IMR-90 (cell line): ENCODE measurements at regions not wholly inside any gene's neighbourhood (a gene's known extent, or its start where the extent isn't known, plus 50 kb on each side); places are given as distances from the start of the nearest gene placed in this dataset.

Source experiments
- ATAC-seq: fragments of 200-7000 bp; cut with Tn5 transposase; 2 replicates; pipeline ENCODE4 v1.9.1; 2020; ENCODE audit warnings: low read depth, mild to moderate bottlenecking, moderate library complexity
- BruUV-seq: library from RNA; stranded (reverse); fragments of 400-500 nt; replicated peaks from 2 replicates; lab custom pipeline; 2021; lab: Mats Ljungman, UMichigan
- CTCF ChIA-PET: fragments of 300-600 bp; formaldehyde crosslinking; extraction: SDS; loops from one replicate; lab custom pipeline; 2021; ENCODE audit warnings: antibody characterized with exemption; lab: Yijun Ruan, JAX
- POLR2A ChIA-PET: fragments of 300-600 bp; sonication (Branson Sonifier 250); formaldehyde crosslinking; loops from one replicate; lab custom pipeline; 2022; ENCODE audit warnings: antibody characterized with exemption; ENCODE audit not compliant: unreplicated experiment; lab: Charles Lee
- DNase-seq: peaks from one replicate; pipeline ENCODE4 v3.0.0; 2013
- H2AFZ ChIP-seq: replicated peaks from 2 replicates; pipeline ENCODE3; 2013; ENCODE audit warnings: low read length, mild to moderate bottlenecking; ENCODE audit not compliant: poor library complexity
- H2AK5ac ChIP-seq: 2 replicates; pipeline ENCODE4 v1.6.1; 2013; ENCODE audit warnings: low read depth, low read length, inconsistent platforms
- H2AK9ac ChIP-seq: replicated peaks from 2 replicates; pipeline ENCODE3; 2013; ENCODE audit warnings: mild to moderate bottlenecking, low read depth, low read length, moderate library complexity; ENCODE audit not compliant: poor library complexity
- H2BK120ac ChIP-seq: 2 replicates; pipeline ENCODE4 v1.6.1; 2013; ENCODE audit warnings: low read depth, low read length, inconsistent platforms
- H2BK15ac ChIP-seq: 3 replicates; pipeline ENCODE4 v1.6.1; 2013; ENCODE audit warnings: low read depth, low read length, inconsistent platforms
- H2BK20ac ChIP-seq: 2 replicates; pipeline ENCODE4 v1.6.1; 2013; ENCODE audit warnings: low read depth, mild to moderate bottlenecking, inconsistent platforms, low read length, moderate library complexity
- H2BK5ac ChIP-seq: 2 replicates; pipeline ENCODE4 v1.6.1; 2013; ENCODE audit warnings: mild to moderate bottlenecking, low read depth, low read length, inconsistent platforms; ENCODE audit not compliant: poor library complexity, severe bottlenecking
- H3K14ac ChIP-seq: replicated peaks from 2 replicates; pipeline ENCODE4 v1.6.1; 2013; ENCODE audit warnings: low read depth, low read length, inconsistent platforms
- H3K18ac ChIP-seq: 2 replicates; pipeline ENCODE4 v1.6.1; 2013; ENCODE audit warnings: low read depth, low read length, control low read depth
- H3K23ac ChIP-seq: 2 replicates; pipeline ENCODE4 v1.6.1; 2013; ENCODE audit warnings: low read depth, low read length, inconsistent platforms
- H3K27ac ChIP-seq: 2 replicates; pipeline ENCODE4 v1.5.1; 2013; ENCODE audit warnings: mild to moderate bottlenecking, control low read depth, low read length; ENCODE audit not compliant: insufficient read depth
- H3K27me3 ChIP-seq: 2 replicates; pipeline ENCODE4 v1.6.1; 2013; ENCODE audit warnings: low read length; ENCODE audit not compliant: control insufficient read depth, insufficient read depth
- H3K36me3 ChIP-seq: 2 replicates; pipeline ENCODE4 v1.6.1; 2013; ENCODE audit warnings: low read length, mixed read lengths; ENCODE audit not compliant: control insufficient read depth, insufficient read depth
- H3K4ac ChIP-seq: 2 replicates; pipeline ENCODE4 v1.6.1; 2013; ENCODE audit warnings: low read depth, low read length, inconsistent platforms
- H3K4me1 ChIP-seq: 2 replicates; pipeline ENCODE4 v1.6.1; 2013; ENCODE audit warnings: low read length, mixed read lengths; ENCODE audit not compliant: control insufficient read depth, insufficient read depth
- H3K4me2 ChIP-seq: 2 replicates; pipeline ENCODE4 v1.6.1; 2013; ENCODE audit warnings: low read depth, mild to moderate bottlenecking, control low read depth, low read length, moderate library complexity
- H3K4me3 ChIP-seq: 2 replicates; pipeline ENCODE4 v1.5.1; 2013; ENCODE audit warnings: low read depth, mild to moderate bottlenecking, control low read depth, low read length, moderate library complexity; ENCODE audit not compliant: insufficient read depth
- H3K56ac ChIP-seq: 2 replicates; pipeline ENCODE4 v1.6.1; 2013; ENCODE audit warnings: low read length, inconsistent platforms; ENCODE audit not compliant: insufficient read depth; ENCODE audit errors: extremely low read depth
- H3K79me1 ChIP-seq, 2 experiments: 2 replicates each; pipeline ENCODE4 v1.6.1; 2013; ENCODE audit warnings: low read length in 2 of 2, inconsistent platforms in 1 of 2, low read depth in 1 of 2
- H3K9ac ChIP-seq: 2 replicates; pipeline ENCODE4 v1.6.1; 2013; ENCODE audit warnings: low read depth, low read length, control low read depth
- H3K9me1 ChIP-seq: 2 replicates; pipeline ENCODE4 v1.6.1; 2013; ENCODE audit warnings: low read length, inconsistent platforms; ENCODE audit not compliant: insufficient read depth
- H3K9me3 ChIP-seq: 2 replicates; pipeline ENCODE4 v1.6.1; 2013; ENCODE audit warnings: low read length; ENCODE audit not compliant: control insufficient read depth, insufficient read depth
- H4K20me1 ChIP-seq: 2 replicates; pipeline ENCODE4 v1.6.1; 2013; ENCODE audit warnings: low read length, inconsistent platforms; ENCODE audit not compliant: insufficient read depth
- H4K5ac ChIP-seq: 2 replicates; pipeline ENCODE4 v1.6.1; 2013; ENCODE audit warnings: mild to moderate bottlenecking, low read depth, low read length, control low read depth
- H4K8ac ChIP-seq, 2 experiments: 2 replicates each; pipeline ENCODE4 v1.6.1; 2013; ENCODE audit warnings: low read depth in 2 of 2, low read length in 2 of 2, control low read depth in 1 of 2, inconsistent platforms in 1 of 2
- H4K91ac ChIP-seq: 2 replicates; pipeline ENCODE4 v1.6.1; 2013; ENCODE audit warnings: low read depth, low read length, inconsistent platforms; ENCODE audit not compliant: insufficient read depth
- MAFK ChIP-seq: IDR thresholded peaks from 2 replicates; pipeline ENCODE4 v1.6.1; 2012; ENCODE audit warnings: low read depth, low read length, improper control_type of control experiment
- NFE2L2 ChIP-seq: fragments of 150-350 bp; IDR thresholded peaks from 2 replicates; pipeline ENCODE4 v1.6.1; 2016; ENCODE audit warnings: low read depth, mild to moderate bottlenecking, low read length
- POLR2A ChIP-seq: IDR thresholded peaks from 2 replicates; pipeline ENCODE4 v1.6.1; 2012; ENCODE audit warnings: mild to moderate bottlenecking, low read depth, low read length
- RFX5 ChIP-seq: IDR thresholded peaks from 2 replicates; pipeline ENCODE4 v1.8.0; 2012; ENCODE audit warnings: low read depth, mild to moderate bottlenecking, low read length, moderate library complexity
- WGBS, 2 experiments: methylation state at CpG; one replicate each; pipeline versions ENCODE4 v1.1.5 to v1.1.7; 2013; ENCODE audit warnings: missing lambda C conversion rate in 2 of 2; ENCODE audit not compliant: insufficient read length in 1 of 2; ENCODE audit errors: extremely low coverage in 2 of 2; 5-methylcytosine and 5-hydroxymethylcytosine counted together
- dilution Hi-C: fragments of 300-500 bp; cut with HindIII; formaldehyde crosslinking; loops from one replicate; pipeline ENCODE4 v1.14.3; 2018; ENCODE audit warnings: low sequenced_read_pairs; ENCODE audit not compliant: unreplicated experiment
- in situ Hi-C: fragments of 300-500 bp; cut with MboI; formaldehyde crosslinking; loops from 3 replicates; pipeline ENCODE4 v1.14.3; 2019; ENCODE audit warnings: low sequenced_read_pairs, inconsistent platforms, mixed read lengths
- intact Hi-C: fragments of 100-400 bp; cut with micrococcal nuclease; formaldehyde crosslinking; loops from 2 replicates; pipeline ENCODE4 v1.10.0; 2022
- TF ChIP-seq, protein P1 (sequence below): fragments of 150-350 bp; IDR thresholded peaks from 2 replicates; pipeline ENCODE4 v1.6.1; 2017; ENCODE audit warnings: mild to moderate bottlenecking, antibody characterized with exemption, low read length, low read depth
- TF ChIP-seq, protein P2 (sequence below): fragments of 150-350 bp; IDR thresholded peaks from 2 replicates; pipeline ENCODE4 v1.6.1; 2016; ENCODE audit warnings: low read depth, mild to moderate bottlenecking, low read length, moderate library complexity, borderline replicate concordance

DNA sequence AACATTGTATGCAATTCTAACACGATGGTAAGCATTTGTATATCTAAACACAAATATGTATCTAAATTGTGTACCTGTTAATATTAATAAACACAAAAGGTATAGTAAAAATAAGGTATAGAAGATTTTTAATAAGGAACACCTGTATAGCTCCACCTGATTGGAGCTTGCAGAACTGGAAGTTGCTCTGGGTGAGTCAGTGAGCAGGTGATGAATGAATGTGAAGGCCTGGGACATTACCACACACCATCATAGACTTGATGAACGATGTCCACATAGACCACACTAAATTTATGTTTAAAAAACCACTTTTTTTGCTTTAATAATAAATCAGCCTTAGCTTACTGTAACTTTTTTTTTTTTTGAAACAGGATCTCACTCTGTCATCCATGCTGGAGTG, 97.6 kb upstream of the CLMP start:
- ATAC-seq (no peak), DNase-seq (no peak)
- Histone ChIP-seq H4K8ac (no peak overlapping the region), H2BK15ac (no peak overlapping the region), H3K9me3 (peaks cover under 1% of the 10 kb centered on the region; the same call in 1 of the 2 replicates), H2BK120ac (no peak overlapping the region), H3K4me2 (no peak overlapping the region), H3K36me3 (no peaks in the 10 kb centered on the region), H3K27ac (no peak overlapping the region), H3K4me3 (no peak overlapping the region), H3K9me1 (no peaks in the 10 kb centered on the region), H2BK5ac (no peak overlapping the region), H2BK20ac (no peak overlapping the region), H3K14ac (no peak overlapping the region), H3K27me3 (peaks cover 29% of the 10 kb centered on the region), H2AFZ (no peak overlapping the region), H3K56ac (no peak overlapping the region), H3K79me1 (no peaks in the 10 kb centered on the region), H4K20me1 (no peaks in the 10 kb centered on the region), H3K9ac (no peak overlapping the region), H4K5ac (no peak overlapping the region), H3K23ac (no peak overlapping the region), H2AK9ac (no peak overlapping the region), H3K18ac (no peak overlapping the region), H4K91ac (no peak overlapping the region), H3K4me1 (no peaks in the 10 kb centered on the region), H2AK5ac (no peak overlapping the region), H3K4ac (no peak overlapping the region)
- in situ Hi-C loops: no loop called here
- WGBS, 2 experiments: no CpG with 5 or more reads among the region's 2 CpGs
- BruUV-seq: no TSS peak
- no peak for TF ChIP-seq MAFK
- TF ChIP-seq POLR2A: no peak
- TF ChIP-seq, protein P1, sequence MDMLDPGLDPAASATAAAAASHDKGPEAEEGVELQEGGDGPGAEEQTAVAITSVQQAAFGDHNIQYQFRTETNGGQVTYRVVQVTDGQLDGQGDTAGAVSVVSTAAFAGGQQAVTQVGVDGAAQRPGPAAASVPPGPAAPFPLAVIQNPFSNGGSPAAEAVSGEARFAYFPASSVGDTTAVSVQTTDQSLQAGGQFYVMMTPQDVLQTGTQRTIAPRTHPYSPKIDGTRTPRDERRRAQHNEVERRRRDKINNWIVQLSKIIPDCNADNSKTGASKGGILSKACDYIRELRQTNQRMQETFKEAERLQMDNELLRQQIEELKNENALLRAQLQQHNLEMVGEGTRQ: no peak
- no peak for TF ChIP-seq NFE2L2
- no peak for TF ChIP-seq RFX5
- TF ChIP-seq, protein P2, sequence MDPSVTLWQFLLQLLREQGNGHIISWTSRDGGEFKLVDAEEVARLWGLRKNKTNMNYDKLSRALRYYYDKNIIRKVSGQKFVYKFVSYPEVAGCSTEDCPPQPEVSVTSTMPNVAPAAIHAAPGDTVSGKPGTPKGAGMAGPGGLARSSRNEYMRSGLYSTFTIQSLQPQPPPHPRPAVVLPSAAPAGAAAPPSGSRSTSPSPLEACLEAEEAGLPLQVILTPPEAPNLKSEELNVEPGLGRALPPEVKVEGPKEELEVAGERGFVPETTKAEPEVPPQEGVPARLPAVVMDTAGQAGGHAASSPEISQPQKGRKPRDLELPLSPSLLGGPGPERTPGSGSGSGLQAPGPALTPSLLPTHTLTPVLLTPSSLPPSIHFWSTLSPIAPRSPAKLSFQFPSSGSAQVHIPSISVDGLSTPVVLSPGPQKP: no peak
- intact Hi-C loops: no loop called here
- ChIA-PET POLR2A (no interaction called here), CTCF (interaction anchor here (0.6 kb wide), 1 partner anchor 11 kb away, joined by 3 read pairs; no protein-coding TSS in a partner anchor)
- dilution Hi-C loops: no loop called here
